HCT116 (cell line): ENCODE measurements at regions not wholly inside any gene's neighbourhood (a gene's known extent, or its start where the extent isn't known, plus 50 kb on each side); places are given as distances from the start of the nearest gene placed in this dataset.
"Not testable (repeated sequence)": the region's sequence is repeated elsewhere in the genome, so short reads cannot be mapped to it uniquely, and the experiment has no call there.

Source experiments
- ATAC-seq: fragments of 200-7000 bp; cut with Tn5 transposase; 2 replicates; pipeline ENCODE4 v1.9.1; 2020; ENCODE audit warnings: mild to moderate bottlenecking, moderate library complexity
- BruUV-seq: library from RNA; stranded (reverse); fragments of 400-500 nt; replicated peaks from 2 replicates; lab custom pipeline; 2021; lab: Mats Ljungman, UMichigan
- CTCF ChIA-PET: fragments of 300-600 bp; sonication (Branson Sonifier 250); formaldehyde crosslinking; loops from one replicate; lab custom pipeline; 2021; ENCODE audit warnings: antibody characterized with exemption; lab: Charles Lee
- POLR2A ChIA-PET: fragments of 300-600, 350-600 bp; sonication (Branson Sonifier 250); formaldehyde crosslinking; loops from one replicate; lab custom pipeline; 2021; ENCODE audit warnings: antibody characterized with exemption; lab: Charles Lee
- RAD21 ChIA-PET, 2 experiments: fragments of 300-600 bp; sonication (Branson Sonifier 250); formaldehyde crosslinking; loops; one replicate each; lab custom pipeline; 2023; ENCODE audit warnings: low total read pairs in 2 of 2; ENCODE audit not compliant: uncharacterized antibody in 2 of 2, unreplicated experiment in 2 of 2, low non-redundant PET in 1 of 2; lab: Charles Lee
- DNase-seq: peaks from one replicate; pipeline ENCODE4 v3.0.0-alpha.2; 2010; ENCODE audit warnings: low read depth, low spot score
- H2AFZ ChIP-seq: fragments of 200-600 bp; shearing (Covaris generic), sonication (generic); 2 replicates; pipeline ENCODE4 v1.6.1; 2017; ENCODE audit warnings: low read depth, mixed run types, mixed read lengths, antibody characterized with exemption, low read length; ENCODE audit not compliant: poor library complexity, severe bottlenecking
- H3K27ac ChIP-seq: 2 replicates; pipeline ENCODE4 v1.5.1; 2012; ENCODE audit warnings: low read depth, low read length
- H3K27me3 ChIP-seq: fragments of 200-600 bp; sonication (generic); 2 replicates; pipeline ENCODE4 v1.6.1; 2016; ENCODE audit warnings: mixed run types, low read length, mixed read lengths; ENCODE audit not compliant: insufficient read depth
- H3K36me3 ChIP-seq, 2 experiments: fragments of 200-500 bp in 1 of 2; fragments of 200-600 bp in 1 of 2; sonication (Bioruptor generic) in 1 of 2; sonication (generic) in 1 of 2; 2 replicates each; pipeline versions ENCODE4 v1.5.1 to v1.6.1; 2014 to 2016; ENCODE audit warnings: low read length in 2 of 2, inconsistent platforms in 1 of 2, mixed read lengths in 1 of 2, mixed run types in 1 of 2; ENCODE audit not compliant: insufficient read depth in 2 of 2, control insufficient read depth in 1 of 2
- H3K4me1 ChIP-seq, 2 experiments: fragments of 200-600 bp in 1 of 2; sonication (generic) in 1 of 2; 2 replicates each; pipeline versions ENCODE4 v1.5.1 to v1.6.1; 2012 to 2017; ENCODE audit warnings: low read length in 2 of 2, inconsistent platforms in 1 of 2, mild to moderate bottlenecking in 1 of 2, mixed read lengths in 1 of 2, mixed run types in 1 of 2, moderate library complexity in 1 of 2; ENCODE audit not compliant: insufficient read depth in 2 of 2, control insufficient read depth in 1 of 2
- H3K4me2 ChIP-seq: fragments of 200-600 bp; sonication (generic); 2 replicates; pipeline ENCODE4 v1.6.1; 2017; ENCODE audit warnings: mixed run types, low read length, mixed read lengths
- H3K4me3 ChIP-seq, 2 experiments: fragments of 200-600 bp in 1 of 2; sonication (generic) in 1 of 2; replicated peaks in 1 of 2; 2 replicates each; pipeline ENCODE4 v1.5.1; 2011 to 2016; ENCODE audit warnings: low read length in 2 of 2, control low read depth in 1 of 2, low read depth in 1 of 2, mild to moderate bottlenecking in 1 of 2, mixed read lengths in 1 of 2, mixed run types in 1 of 2
- H3K79me2 ChIP-seq: fragments of 200-600 bp; sonication (generic); 2 replicates; pipeline ENCODE4 v1.6.1; 2017; ENCODE audit warnings: mild to moderate bottlenecking, mixed run types, low read length, moderate library complexity, mixed read lengths; ENCODE audit not compliant: insufficient read depth
- H3K9ac ChIP-seq: fragments of 200-600 bp; sonication (generic); 2 replicates; pipeline ENCODE4 v1.6.1; 2016; ENCODE audit warnings: low read length, mixed read lengths
- H3K9me2 ChIP-seq: fragments of 200-600 bp; sonication (generic), shearing (Covaris generic); 2 replicates; pipeline ENCODE4 v1.6.1; 2017; ENCODE audit warnings: mixed run types, mild to moderate bottlenecking, moderate library complexity; ENCODE audit not compliant: insufficient read depth
- H3K9me3 ChIP-seq, 2 experiments: fragments of 200-500 bp in 1 of 2; fragments of 200-600 bp in 1 of 2; sonication (Bioruptor generic) in 1 of 2; sonication (generic) in 1 of 2; 2 replicates each; pipeline ENCODE4 v1.6.1; 2014 to 2017; ENCODE audit warnings: low read length in 2 of 2, mixed read lengths in 2 of 2, inconsistent platforms in 1 of 2, low read depth in 1 of 2, mild to moderate bottlenecking in 1 of 2, mixed run types in 1 of 2, moderate library complexity in 1 of 2; ENCODE audit not compliant: control insufficient read depth in 1 of 2, insufficient read depth in 1 of 2
- H4K20me1 ChIP-seq: fragments of 200-600 bp; sonication (generic), shearing (Covaris generic); 2 replicates; pipeline ENCODE4 v1.6.1; 2017; ENCODE audit warnings: mixed run types, mild to moderate bottlenecking, moderate library complexity; ENCODE audit not compliant: insufficient read depth
- CEBPB ChIP-seq: IDR thresholded peaks from 2 replicates; pipeline ENCODE4 v1.6.1; 2012; ENCODE audit warnings: low read depth
- EGR1 ChIP-seq: IDR thresholded peaks from 2 replicates; pipeline ENCODE4 v1.6.1; 2012; ENCODE audit warnings: low read depth
- ELF1 ChIP-seq: IDR thresholded peaks from 2 replicates; pipeline ENCODE4 v1.6.1; 2012; ENCODE audit warnings: low read depth, borderline replicate concordance
- EZH2 ChIP-seq: fragments of 200-600 bp; sonication (generic); IDR thresholded peaks from 2 replicates; pipeline ENCODE4 v1.6.1; 2017; ENCODE audit warnings: antibody characterized with exemption, mixed run types
- EZH2phosphoT487 ChIP-seq: fragments of 200-600 bp; IDR thresholded peaks from 2 replicates; pipeline ENCODE4 v1.6.1; 2018; ENCODE audit warnings: antibody characterized with exemption, borderline replicate concordance
- FOSL1 ChIP-seq: IDR thresholded peaks from 2 replicates; pipeline ENCODE4 v1.6.1; 2012; ENCODE audit warnings: low read depth
- JUND ChIP-seq: IDR thresholded peaks from 2 replicates; pipeline ENCODE4 v1.6.1; 2012
- POLR2A ChIP-seq: IDR thresholded peaks from 2 replicates; pipeline ENCODE4 v1.7.0; 2011; ENCODE audit warnings: borderline replicate concordance; ENCODE audit not compliant: insufficient read depth, insufficient read length; ENCODE audit errors: extremely low read depth
- RAD21 ChIP-seq: IDR thresholded peaks from 2 replicates; pipeline ENCODE4 v1.6.1; 2012; ENCODE audit warnings: low read depth, mild to moderate bottlenecking
- SIN3A ChIP-seq: IDR thresholded peaks from 2 replicates; pipeline ENCODE4 v1.6.1; 2012; ENCODE audit warnings: low read depth
- SRF ChIP-seq: IDR thresholded peaks from 2 replicates; pipeline ENCODE4 v1.6.1; 2012; ENCODE audit warnings: low read depth
- TCF7L2 ChIP-seq: IDR thresholded peaks from 2 replicates; pipeline ENCODE4 v1.7.0; 2011; ENCODE audit warnings: borderline replicate concordance, inconsistent platforms; ENCODE audit not compliant: insufficient read depth, insufficient read length; ENCODE audit errors: extremely low read depth
- YY1 ChIP-seq: IDR thresholded peaks from 2 replicates; pipeline ENCODE4 v1.6.1; 2011; ENCODE audit warnings: low read length, low read depth, moderate library complexity, mild to moderate bottlenecking; ENCODE audit not compliant: insufficient replicate concordance; ENCODE audit errors: extremely low read depth
- ZNF274 ChIP-seq: fragments of 200-500 bp; sonication (Bioruptor generic); IDR thresholded peaks from 2 replicates; pipeline ENCODE4 v1.6.1; 2014; ENCODE audit warnings: mild to moderate bottlenecking, low read depth, low read length, inconsistent platforms
- intact Hi-C: fragments of 100-400 bp; cut with micrococcal nuclease; formaldehyde crosslinking; loops from 2 replicates; pipeline ENCODE4 v1.10.0; 2022
- TF ChIP-seq, protein P1 (sequence below): IDR thresholded peaks from 2 replicates; pipeline ENCODE4 v1.6.1; 2012
- TF ChIP-seq, protein P2 (sequence below): IDR thresholded peaks from 2 replicates; pipeline ENCODE4 v1.6.1; 2011; ENCODE audit warnings: mild to moderate bottlenecking, low read length, moderate library complexity; ENCODE audit not compliant: insufficient replicate concordance; ENCODE audit errors: extremely low read depth

DNA sequence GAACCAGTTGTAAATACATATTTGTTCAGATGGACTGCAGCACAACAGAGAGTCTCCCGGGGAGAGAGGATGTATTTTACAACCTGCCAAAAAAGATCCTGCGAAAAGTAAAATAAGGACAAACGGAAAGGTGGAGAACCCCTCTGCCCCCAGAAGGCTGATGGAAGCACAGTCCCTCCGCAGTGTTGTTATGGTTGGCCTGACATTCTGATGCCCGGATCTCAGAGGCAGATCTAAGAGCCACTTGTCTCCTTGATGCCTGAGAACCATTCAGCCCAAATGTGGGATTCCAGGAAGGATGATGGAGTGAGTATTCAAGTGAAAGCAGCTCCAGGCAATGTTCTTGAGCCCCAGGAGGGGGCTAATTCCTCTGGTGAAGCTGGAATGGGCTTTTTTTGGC lies 458.7 kb downstream of the ZNF536 start:
- H3K27ac ChIP-seq: no peak overlapping the region
- DNase-seq: no peak
- TF ChIP-seq TCF7L2 (no peak), YY1 (no peak), SRF (no peak), EZH2 (no peak), ELF1 (no peak), FOSL1 (no peak), EZH2phosphoT487 (no peak), ZNF274 (no peak), JUND (no peak), RAD21 (no peak), SIN3A (no peak), POLR2A (no peak), CEBPB (no peak), EGR1 (no peak)
- TF ChIP-seq, protein P1, sequence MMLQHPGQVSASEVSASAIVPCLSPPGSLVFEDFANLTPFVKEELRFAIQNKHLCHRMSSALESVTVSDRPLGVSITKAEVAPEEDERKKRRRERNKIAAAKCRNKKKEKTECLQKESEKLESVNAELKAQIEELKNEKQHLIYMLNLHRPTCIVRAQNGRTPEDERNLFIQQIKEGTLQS: no peak
- TF ChIP-seq, protein P2, sequence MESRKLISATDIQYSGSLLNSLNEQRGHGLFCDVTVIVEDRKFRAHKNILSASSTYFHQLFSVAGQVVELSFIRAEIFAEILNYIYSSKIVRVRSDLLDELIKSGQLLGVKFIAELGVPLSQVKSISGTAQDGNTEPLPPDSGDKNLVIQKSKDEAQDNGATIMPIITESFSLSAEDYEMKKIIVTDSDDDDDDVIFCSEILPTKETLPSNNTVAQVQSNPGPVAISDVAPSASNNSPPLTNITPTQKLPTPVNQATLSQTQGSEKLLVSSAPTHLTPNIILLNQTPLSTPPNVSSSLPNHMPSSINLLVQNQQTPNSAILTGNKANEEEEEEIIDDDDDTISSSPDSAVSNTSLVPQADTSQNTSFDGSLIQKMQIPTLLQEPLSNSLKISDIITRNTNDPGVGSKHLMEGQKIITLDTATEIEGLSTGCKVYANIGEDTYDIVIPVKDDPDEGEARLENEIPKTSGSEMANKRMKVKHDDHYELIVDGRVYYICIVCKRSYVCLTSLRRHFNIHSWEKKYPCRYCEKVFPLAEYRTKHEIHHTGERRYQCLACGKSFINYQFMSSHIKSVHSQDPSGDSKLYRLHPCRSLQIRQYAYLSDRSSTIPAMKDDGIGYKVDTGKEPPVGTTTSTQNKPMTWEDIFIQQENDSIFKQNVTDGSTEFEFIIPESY: no peak
- TF ChIP-seq, all 23 proteins: peak for 0
- H4K20me1 ChIP-seq: no peaks in the 10 kb centered on the region
- H3K79me2 ChIP-seq: no peaks in the 10 kb centered on the region
- no peaks in the 10 kb centered on the region for H3K4me1 ChIP-seq
- intact Hi-C loops: no loop called here
- H3K4me2 ChIP-seq: no peak overlapping the region
- no TSS peak for BruUV-seq
- no peak for ATAC-seq
- H3K36me3 ChIP-seq: no peaks in the 10 kb centered on the region
- ChIA-PET CTCF (no interaction called here), POLR2A (no interaction called here), RAD21 (no interaction called here)
- no peaks in the 10 kb centered on the region for H3K9me2 ChIP-seq
- no peak overlapping the region for H2AFZ ChIP-seq
- peaks cover 0 to 13% of the 10 kb centered on the region in 2 experiments; a peak in 2 of 4 replicates for H3K9me3 ChIP-seq
- no peak overlapping the region for H3K4me3 ChIP-seq
- H3K9ac ChIP-seq: no peak overlapping the region
- H3K27me3 ChIP-seq: no peaks in the 10 kb centered on the region

DNA sequence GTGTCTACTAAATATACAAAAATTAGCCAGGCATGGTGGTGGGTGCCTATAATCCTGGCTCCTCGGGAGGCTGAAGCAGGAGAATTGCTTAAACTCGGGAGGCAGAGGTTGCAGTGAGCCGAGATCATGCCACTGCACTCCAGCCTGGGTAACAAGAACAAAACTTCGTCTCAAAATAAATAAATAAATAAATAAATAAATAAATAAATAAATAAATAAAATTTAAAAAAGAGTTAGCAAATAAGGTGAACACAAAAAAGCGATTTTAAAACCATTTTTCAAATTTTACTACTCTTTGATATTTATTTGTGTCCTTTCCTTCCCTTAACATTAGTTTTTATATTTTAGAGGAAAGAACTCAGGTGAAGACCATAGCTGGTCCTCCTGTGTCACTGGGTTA lies 453.3 kb downstream of the ZNF536 start:
- RAD21 ChIA-PET, H4K20me1 ChIP-seq, H3K4me1 ChIP-seq, ATAC-seq, H3K9me3 ChIP-seq, H3K9ac ChIP-seq, BruUV-seq, H3K36me3 ChIP-seq, CTCF ChIA-PET, H3K27ac ChIP-seq, H2AFZ ChIP-seq, H3K4me2 ChIP-seq, DNase-seq, H3K4me3 ChIP-seq, intact Hi-C loops, H3K79me2 ChIP-seq, H3K27me3 ChIP-seq, H3K9me2 ChIP-seq, POLR2A ChIA-PET: not testable (repeated sequence)
